Omental fat pad (tissue), 3 donors: ENCODE measurements at regions not wholly inside any gene's neighbourhood (a gene's known extent, or its start where the extent isn't known, plus 50 kb on each side); places are given as distances from the start of the nearest gene placed in this dataset.

Experiments used
- ATAC-seq: fragments of 150-250 bp; one replicate; pipeline ENCODE4 v1.9.1; 2016; ENCODE audit warnings: mild to moderate bottlenecking, moderate library complexity; ENCODE audit not compliant: low FRiP score
- DNase-seq: peaks from one replicate; pipeline ENCODE4 v3.0.0-alpha.2; 2019; ENCODE audit warnings: low spot score
- CTCF ChIP-seq, 3 donors: fragments of 450-650 bp; IDR thresholded peaks; one replicate each; pipeline ENCODE4 v1.5.1; 2016 to 2017; ENCODE audit warnings: antibody characterized with exemption in 3 of 3, mild to moderate bottlenecking in 3 of 3, moderate library complexity in 2 of 3

- no peak for TF ChIP-seq CTCF (IDR thresholded peaks at IDR 0.05)
- DNase-seq (no peak), ATAC-seq (no peak)
These were observed 743.9 kb upstream of the SOX9 start for GRCh38 chr17:71376933-71377332.

- ATAC-seq (no peak), DNase-seq (no peak)
- TF ChIP-seq CTCF (IDR thresholded peaks at IDR 0.05): no peak
These were observed 742.8 kb upstream of the SOX9 start for GRCh38 chr17:71378036-71378435.

GRCh38 chr17:71378741-71379140 is 742.1 kb upstream of the SOX9 start:
- no peak for ATAC-seq
- no peak for TF ChIP-seq CTCF (IDR thresholded peaks at IDR 0.05)
- no peak for DNase-seq

- no peak for ATAC-seq
- DNase-seq: no peak
These were observed 741.3 kb upstream of the SOX9 start for GRCh38 chr17:71379512-71379911.

GRCh38 chr17:71380535-71380934 is 740.3 kb upstream of the SOX9 start:
- no peak for TF ChIP-seq CTCF (IDR thresholded peaks at IDR 0.05)
- ATAC-seq (no peak), DNase-seq (no peak)

More at GRCh38 chr17:71379512-71379911, 741.3 kb upstream of the SOX9 start:
- no peak for TF ChIP-seq CTCF (IDR thresholded peaks at IDR 0.05)

- DNase-seq (no peak), ATAC-seq (no peak)
- TF ChIP-seq CTCF (IDR thresholded peaks at IDR 0.05): no peak
These were observed 739.9 kb upstream of the SOX9 start for GRCh38 chr17:71380936-71381335.

GRCh38 chr17:71383091-71383490 is 737.7 kb upstream of the SOX9 start:
- ATAC-seq: no peak
- TF ChIP-seq CTCF (IDR thresholded peaks at IDR 0.05): no peak

More at GRCh38 chr17:71383091-71383490, 737.7 kb upstream of the SOX9 start:
- no peak for DNase-seq
